Hepatocyte (in vitro differentiated cells): ENCODE measurements at regions not wholly inside any gene's neighbourhood (a gene's known extent, or its start where the extent isn't known, plus 50 kb on each side); places are given as distances from the start of the nearest gene placed in this dataset.

ENCODE experiments used
- DNase-seq: peaks from one replicate; pipeline ENCODE4 v3.0.0-alpha.2; 2016; ENCODE audit warnings: low spot score
- H2AFZ ChIP-seq: fragments of 200-600 bp; sonication (generic); 2 replicates; pipeline ENCODE4 v1.6.0; 2016; ENCODE audit warnings: antibody characterized with exemption, mild to moderate bottlenecking
- H3K27ac ChIP-seq: fragments of 200-600 bp; sonication (generic); 2 replicates; pipeline ENCODE4 v1.5.1; 2016; ENCODE audit warnings: mild to moderate bottlenecking
- H3K27me3 ChIP-seq: fragments of 200-600 bp; sonication (generic); 2 replicates; pipeline ENCODE4 v1.6.1; 2016
- H3K36me3 ChIP-seq: fragments of 200-600 bp; sonication (generic); replicated peaks from 2 replicates; pipeline ENCODE4 v1.5.1; 2016; ENCODE audit warnings: low read depth; ENCODE audit not compliant: insufficient read depth
- H3K4me1 ChIP-seq: fragments of 200-600 bp; sonication (generic); 2 replicates; pipeline ENCODE4 v1.5.1; 2016; ENCODE audit warnings: mild to moderate bottlenecking, moderate library complexity; ENCODE audit not compliant: insufficient read depth
- H3K4me2 ChIP-seq: fragments of 200-600 bp; sonication (generic); 2 replicates; pipeline ENCODE4 v1.6.0; 2016
- H3K4me3 ChIP-seq: fragments of 200-600 bp; sonication (generic); 2 replicates; pipeline ENCODE4 v1.5.1; 2016; ENCODE audit warnings: mild to moderate bottlenecking
- H3K79me2 ChIP-seq: fragments of 200-600 bp; sonication (generic); 2 replicates; pipeline ENCODE4 v1.6.0; 2017; ENCODE audit warnings: mild to moderate bottlenecking
- H3K9me2 ChIP-seq: fragments of 200-600 bp; sonication (generic); replicated peaks from 2 replicates; pipeline ENCODE4 v1.6.0; 2017; ENCODE audit warnings: mild to moderate bottlenecking; ENCODE audit not compliant: insufficient read depth
- H3K9me3 ChIP-seq: fragments of 200-600 bp; sonication (generic); 2 replicates; pipeline ENCODE4 v1.5.1; 2016; ENCODE audit warnings: low read depth, mild to moderate bottlenecking
- H4K20me1 ChIP-seq: fragments of 200-600 bp; sonication (generic); 2 replicates; pipeline ENCODE4 v1.6.0; 2016; ENCODE audit warnings: mild to moderate bottlenecking; ENCODE audit not compliant: insufficient read depth, poor library complexity, severe bottlenecking
- CTCF ChIP-seq: fragments of 200-600 bp; sonication (generic); IDR thresholded peaks from 2 replicates; pipeline ENCODE4 v1.5.1; 2016; ENCODE audit warnings: antibody characterized with exemption, mild to moderate bottlenecking; ENCODE audit not compliant: poor library complexity
- EZH2 ChIP-seq: fragments of 200-600 bp; sonication (generic); IDR thresholded peaks from 2 replicates; pipeline ENCODE4 v1.6.1; 2016; ENCODE audit warnings: antibody characterized with exemption, mild to moderate bottlenecking, borderline replicate concordance
- EZH2phosphoT487 ChIP-seq: fragments of 200-600 bp; sonication (generic); IDR thresholded peaks from one replicate; pipeline ENCODE4 v1.6.1; 2018; ENCODE audit warnings: antibody characterized with exemption, mild to moderate bottlenecking, low read depth, moderate library complexity; ENCODE audit not compliant: unreplicated experiment, severe bottlenecking
- WGBS: methylation state at CpG from one replicate; pipeline ENCODE4 v1.1.6; 2016; ENCODE audit warnings: low lambda C conversion rate; ENCODE audit errors: missing lambda C conversion rate; 5-methylcytosine and 5-hydroxymethylcytosine counted together

DNA sequence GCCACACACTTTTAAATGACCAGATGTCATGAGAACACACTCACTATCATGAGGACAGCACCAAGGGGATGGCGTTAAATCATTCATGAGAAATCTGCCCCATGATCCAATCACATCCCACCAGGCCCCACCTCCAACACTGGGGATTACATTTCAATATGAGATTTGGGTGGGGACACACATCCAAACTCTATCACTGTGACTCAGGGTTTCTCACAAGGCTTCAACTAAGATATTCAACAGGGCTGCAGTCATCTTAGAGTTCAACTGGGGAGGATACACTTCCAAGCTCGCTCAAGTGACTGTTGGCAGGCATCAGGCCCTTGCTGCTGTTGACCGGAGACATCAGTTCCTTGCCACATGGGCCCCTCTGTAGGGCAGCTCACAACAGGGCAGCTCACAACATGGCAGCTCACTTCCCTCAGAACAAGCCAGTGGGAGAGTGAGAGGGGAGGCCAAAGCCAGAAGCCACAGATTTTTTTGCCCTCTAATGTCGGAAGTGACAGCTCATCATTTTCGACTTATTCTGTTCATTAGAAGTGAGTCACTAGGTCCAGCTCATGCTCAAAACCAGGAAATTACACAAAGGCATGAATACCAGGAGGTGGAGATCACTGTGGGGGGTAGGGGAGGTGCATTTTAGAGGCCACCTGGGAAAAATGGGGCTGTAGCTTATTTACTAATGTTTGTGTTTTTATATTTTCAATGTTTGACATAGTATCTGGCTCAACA lies 50.8 kb upstream of the PTHLH start:
- Histone ChIP-seq H4K20me1 (no peaks in the 10 kb centered on the region), H3K27ac (no peak overlapping the region), H3K9me2 (no peaks in the 10 kb centered on the region), H3K27me3 (no peaks in the 10 kb centered on the region), H3K4me2 (no peak overlapping the region), H3K36me3 (no peaks in the 10 kb centered on the region), H3K4me3 (no peak overlapping the region), H2AFZ (no peak overlapping the region), H3K4me1 (no peaks in the 10 kb centered on the region), H3K79me2 (no peaks in the 10 kb centered on the region), H3K9me3 (no peaks in the 10 kb centered on the region)
- TF ChIP-seq EZH2phosphoT487 (no peak), EZH2 (no peak), CTCF (no peak)
- 96% methylated on average over 5 of the region's 5 CpGs for WGBS
- no peak for DNase-seq

DNA sequence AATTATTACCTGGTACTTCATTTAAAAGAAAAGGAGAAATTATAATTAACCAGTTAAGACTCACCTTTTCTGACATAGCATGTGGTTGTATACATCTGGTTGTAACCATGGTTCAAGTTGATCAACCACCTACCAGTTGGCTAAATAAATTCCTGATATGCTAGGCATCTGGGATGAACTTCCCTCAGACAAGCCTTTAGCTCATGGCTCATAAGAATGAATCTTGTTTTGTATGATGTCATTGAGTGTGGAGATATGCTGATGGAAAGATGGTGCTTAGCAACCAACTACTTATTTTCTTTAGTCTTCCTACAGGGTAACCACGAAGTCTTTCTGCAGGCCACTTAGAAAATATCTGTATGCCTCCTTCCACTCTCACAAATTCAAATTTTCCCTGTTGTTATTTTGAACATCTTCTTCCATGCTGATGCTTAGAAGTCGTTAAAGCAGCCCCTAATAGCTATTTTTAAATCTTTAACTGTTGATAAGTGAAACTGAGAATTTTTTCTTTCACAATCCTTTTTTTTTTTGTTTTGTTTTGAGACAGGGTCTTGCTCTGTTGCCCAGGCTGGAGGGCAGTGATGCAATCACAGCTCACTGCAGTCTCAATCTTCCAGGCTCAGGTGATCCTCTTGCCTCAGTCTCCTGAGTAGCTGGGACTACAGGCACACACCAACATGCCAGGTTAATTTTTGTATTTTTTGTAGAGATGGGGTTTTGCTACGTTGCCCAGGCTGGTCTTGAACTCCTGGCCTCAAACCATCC lies 51.9 kb upstream of the PTHLH start:
- no peaks in the 10 kb centered on the region for H3K27me3 ChIP-seq
- no peaks in the 10 kb centered on the region for H4K20me1 ChIP-seq
- no peak overlapping the region for H3K27ac ChIP-seq
- H3K9me3 ChIP-seq: no peaks in the 10 kb centered on the region
- H3K4me3 ChIP-seq: no peak overlapping the region
- TF ChIP-seq CTCF (no peak), EZH2phosphoT487 (no peak)
- H2AFZ ChIP-seq: no peak overlapping the region
- no peaks in the 10 kb centered on the region for H3K79me2 ChIP-seq
- no peaks in the 10 kb centered on the region for H3K9me2 ChIP-seq
- no peak for DNase-seq
- 83% methylated on average over 3 of the region's 3 CpGs for WGBS
- no peak overlapping the region for H3K4me2 ChIP-seq
- H3K4me1 ChIP-seq: no peaks in the 10 kb centered on the region
- no peaks in the 10 kb centered on the region for H3K36me3 ChIP-seq

DNA sequence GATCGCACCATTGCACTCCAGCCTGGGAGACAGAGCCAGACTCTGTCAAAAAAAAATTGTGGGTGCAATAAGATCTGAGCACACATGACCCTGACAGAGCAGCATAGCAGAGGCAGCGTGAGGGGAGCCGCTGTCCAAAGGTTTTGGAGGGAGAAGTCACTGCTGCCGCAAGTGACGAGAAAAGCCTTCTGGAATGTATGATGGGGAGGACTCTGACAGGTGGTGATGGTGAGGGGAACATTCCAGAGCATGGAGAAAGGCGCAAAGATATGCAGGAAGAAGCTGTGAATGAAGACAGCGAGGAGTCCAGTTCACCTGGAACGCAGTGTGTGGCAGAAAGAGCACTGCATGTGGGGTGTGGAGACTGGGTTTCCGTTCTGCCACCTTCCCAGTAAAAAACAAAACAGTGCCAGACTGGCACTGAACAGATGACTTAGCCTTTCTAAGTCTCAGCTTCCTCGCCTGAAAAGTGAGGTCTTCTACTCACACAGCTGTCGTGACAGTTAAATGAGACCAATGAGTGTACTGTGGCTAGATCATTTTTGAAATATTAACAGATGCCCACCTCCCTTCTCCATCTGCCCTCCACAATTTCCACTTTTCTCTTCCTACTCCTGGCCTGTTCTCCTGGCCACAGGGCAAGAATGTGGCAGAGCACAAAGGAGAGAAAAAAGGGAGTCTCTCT lies 53.4 kb upstream of the PTHLH start:
- DNase-seq: no peak
- Histone ChIP-seq H3K27me3 (no peaks in the 10 kb centered on the region), H3K9me2 (no peaks in the 10 kb centered on the region), H3K4me3 (no peak overlapping the region), H3K9me3 (no peaks in the 10 kb centered on the region), H3K79me2 (no peaks in the 10 kb centered on the region), H4K20me1 (no peaks in the 10 kb centered on the region), H2AFZ (no peak overlapping the region), H3K4me1 (no peaks in the 10 kb centered on the region), H3K36me3 (no peaks in the 10 kb centered on the region), H3K27ac (no peak overlapping the region), H3K4me2 (no peak overlapping the region)
- WGBS: 93% methylated on average over 11 of the region's 11 CpGs
- no peak for TF ChIP-seq EZH2
- TF ChIP-seq CTCF: no peak
- TF ChIP-seq EZH2phosphoT487: no peak
